ENCODE measurements at regions not wholly inside any gene's neighbourhood (a gene's known extent, or its start where the extent isn't known, plus 50 kb on each side); places are given as distances from the start of the nearest gene placed in this dataset.
A peak's percentile ranks its signal among the peaks of the same experiment; 100 is the strongest.

DNA sequence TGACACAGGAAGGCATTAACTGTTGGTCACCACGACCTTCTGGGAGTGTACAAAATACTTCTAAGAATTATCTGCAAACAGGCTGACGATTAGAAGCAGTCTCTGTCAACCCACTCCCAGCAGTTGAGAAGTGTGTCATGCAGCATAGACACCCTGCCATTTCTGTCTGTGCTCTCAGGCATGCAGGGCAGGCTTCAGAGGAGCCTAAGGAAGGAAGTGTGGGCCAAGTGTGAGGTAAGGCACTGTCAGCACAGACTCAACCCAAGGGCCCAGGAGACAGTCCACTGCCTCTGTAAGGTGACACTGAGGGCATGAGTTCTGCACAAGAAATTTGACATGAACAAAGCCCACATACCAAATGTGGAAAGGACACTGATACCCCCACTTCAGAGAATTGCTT is 109.0 kb upstream of the VIPR2 start:
- DNase-seq: no peak

DNA sequence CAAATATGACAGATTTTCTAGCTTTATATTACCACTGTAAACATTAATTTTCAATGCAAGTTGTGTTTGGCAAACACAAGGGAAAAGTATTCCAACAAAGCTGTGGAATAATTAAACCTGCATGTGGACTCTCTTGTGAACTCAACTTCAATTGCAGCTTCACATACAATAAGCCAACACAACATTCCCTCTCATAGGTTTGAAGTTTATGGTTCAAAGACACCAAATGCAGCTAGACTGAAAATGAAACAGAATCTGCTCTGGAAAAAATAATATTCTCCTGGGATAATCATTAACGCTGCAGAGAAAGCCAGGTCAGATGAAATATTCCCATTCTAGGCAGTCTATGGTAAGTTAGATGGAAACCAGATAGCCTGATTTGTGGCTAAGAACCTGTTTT is 105.8 kb upstream of the VIPR2 start:
- no peak for DNase-seq

DNA sequence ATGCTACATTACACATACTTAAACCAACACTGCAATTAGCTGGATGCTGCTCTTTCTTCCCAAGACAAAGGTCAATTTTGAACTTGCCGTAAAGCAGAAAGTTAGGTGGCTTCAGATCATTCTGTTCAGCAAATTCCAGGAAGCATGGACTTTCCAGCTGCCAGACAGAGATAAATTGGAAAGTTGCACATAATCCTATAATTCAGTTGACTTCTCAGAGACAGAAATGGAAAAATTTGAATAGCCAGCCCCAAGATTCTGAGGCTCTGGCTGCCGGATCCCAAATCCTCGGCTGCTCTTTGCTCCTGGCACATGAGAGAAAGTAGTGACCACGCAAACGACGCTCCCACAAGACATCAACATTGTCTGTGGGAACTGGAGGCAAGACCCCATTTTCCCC is 105.0 kb upstream of the VIPR2 start:
- no peak for DNase-seq

DNA sequence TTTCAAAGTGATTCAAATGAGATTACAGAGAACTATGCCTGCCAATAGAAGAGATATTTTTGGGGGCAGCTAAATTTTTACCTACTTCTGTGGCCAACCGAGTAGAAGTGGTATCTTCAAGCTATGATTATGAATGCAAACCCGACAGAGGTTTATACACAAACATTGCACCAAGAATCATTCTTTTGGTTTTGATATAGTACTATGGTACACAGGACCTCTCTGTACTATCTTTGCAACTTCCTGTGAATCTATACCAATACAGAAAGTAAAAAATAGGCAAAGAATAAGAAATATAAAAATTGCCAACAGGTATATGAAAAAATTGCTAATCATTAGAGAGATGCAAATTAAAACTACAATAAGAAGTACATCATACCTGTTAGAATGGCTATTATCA is 103.2 kb upstream of the VIPR2 start:
- DNase-seq: no peak

DNA sequence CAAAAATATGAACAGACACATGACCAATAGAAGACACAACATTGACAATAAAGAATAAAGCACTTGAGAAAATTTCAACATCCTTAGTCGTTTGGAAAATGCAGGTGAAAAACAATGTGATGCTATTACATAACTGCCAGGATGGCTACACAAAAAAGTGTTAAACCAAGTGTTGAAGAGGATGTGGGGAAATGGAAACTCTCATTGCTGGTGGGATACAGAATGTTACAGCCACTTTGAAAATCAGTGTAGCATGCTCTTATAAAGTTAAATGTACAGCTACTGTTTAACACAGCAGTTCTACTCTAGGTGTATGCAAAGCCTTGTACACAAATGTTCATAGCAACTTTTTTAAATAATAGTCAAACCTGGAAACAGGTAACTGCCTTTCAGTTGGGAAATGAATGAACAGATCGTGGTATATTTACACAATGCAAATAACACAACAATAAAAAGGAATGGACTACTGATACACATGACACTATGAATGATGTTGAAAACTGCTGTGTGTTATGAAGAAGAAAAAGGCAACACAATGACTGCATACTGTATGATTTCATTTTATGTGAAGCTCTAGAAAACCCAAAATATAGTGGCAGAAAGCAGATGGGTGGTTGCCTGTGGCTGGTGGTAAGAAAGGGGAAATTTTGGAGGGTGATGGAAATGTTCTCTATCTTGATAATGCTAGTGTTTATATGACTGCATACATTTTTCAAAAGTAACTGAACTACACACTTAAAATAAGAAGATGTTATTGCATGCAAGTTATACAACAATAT is 102.2 kb upstream of the VIPR2 start:
- DNase-seq: no peak

DNA sequence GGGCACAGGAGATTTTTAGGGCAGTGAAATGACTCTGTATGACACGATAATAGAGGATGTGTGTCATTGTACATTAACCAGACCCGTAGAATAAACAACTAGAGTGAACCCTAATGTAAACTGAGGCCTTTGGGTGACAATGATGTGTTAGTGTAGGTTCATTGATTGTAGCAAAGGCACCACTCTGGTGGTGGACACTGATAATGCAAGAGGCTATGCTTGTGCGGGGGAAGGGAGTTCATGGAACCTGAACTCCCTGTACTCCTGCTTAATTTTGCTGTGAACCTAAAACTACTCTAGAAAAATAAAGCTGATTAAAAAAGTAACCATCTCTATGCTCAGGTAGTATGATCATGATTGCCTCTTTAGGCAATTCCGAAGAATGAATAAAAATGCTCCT is 96.3 kb upstream of the VIPR2 start:
- DNase-seq: no peak

DNA sequence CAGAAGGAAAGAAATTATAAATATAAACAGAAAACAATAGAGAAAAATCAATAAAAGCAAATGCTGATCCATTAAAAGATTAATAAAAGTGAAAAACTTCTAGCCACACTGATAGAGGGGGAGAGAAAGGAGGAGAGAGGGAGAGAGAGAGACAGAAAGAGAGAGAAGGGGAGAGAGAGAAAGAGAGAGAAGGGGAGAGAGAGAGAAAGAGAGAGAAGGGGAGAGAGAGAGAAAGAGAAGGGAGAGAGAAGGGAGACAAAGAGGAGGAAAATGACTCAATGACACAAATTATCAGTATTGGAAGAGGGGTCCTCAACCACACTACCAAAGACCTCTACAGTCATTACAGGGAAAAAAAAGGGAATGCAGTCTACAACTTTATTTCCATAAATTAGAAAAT is 94.4 kb upstream of the VIPR2 start:
- DNase-seq: no peak

DNA sequence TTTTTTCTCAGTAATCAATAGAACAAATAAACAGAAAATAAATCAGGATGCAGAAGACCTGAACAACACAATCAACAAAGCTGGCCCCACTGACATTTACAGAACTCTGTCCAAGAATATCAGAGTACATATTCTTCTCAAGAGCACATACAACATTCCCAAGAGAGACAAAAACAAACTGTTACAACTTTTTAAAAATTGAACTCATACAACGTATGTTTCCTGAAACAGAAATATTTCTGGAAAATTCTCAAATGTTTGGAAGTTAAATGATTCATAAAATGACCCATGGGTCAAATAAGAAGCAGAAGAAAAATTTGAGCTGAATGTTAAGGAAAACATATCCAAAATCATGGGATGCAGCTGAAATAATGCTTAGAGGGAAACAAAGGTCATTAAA is 93.9 kb upstream of the VIPR2 start:
- DNase-seq: no peak

DNA sequence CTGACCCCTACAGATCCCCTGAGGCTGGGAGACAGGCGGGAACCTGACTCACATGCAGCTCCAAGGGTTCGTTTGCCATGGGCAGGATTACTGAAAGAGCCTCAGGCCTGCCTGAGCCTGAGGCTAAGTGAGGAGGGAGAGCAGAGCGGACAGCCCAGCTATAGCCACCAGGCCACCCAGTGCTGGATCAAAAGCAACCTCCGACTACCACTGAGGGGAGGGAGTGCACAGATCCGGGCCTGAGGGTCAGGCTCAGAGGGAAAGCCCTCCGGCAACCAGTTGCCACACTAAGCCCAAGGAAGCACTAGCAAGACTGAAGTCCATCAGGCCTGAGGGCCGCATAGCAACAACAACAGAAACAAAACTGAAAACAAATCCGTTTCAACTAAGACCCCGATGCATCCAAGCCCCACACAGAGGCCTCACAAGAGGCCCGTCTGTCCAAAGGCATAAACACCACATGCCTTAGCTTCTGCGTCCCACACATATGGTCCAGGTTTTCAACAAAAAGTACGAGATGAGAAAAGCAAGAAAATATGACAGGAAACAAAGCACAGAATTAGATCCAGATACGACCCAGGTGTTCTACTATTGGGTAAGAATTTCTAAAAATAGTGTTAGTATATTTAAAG is 92.5 kb upstream of the VIPR2 start:
- peak; percentile 3 for DNase-seq

DNA sequence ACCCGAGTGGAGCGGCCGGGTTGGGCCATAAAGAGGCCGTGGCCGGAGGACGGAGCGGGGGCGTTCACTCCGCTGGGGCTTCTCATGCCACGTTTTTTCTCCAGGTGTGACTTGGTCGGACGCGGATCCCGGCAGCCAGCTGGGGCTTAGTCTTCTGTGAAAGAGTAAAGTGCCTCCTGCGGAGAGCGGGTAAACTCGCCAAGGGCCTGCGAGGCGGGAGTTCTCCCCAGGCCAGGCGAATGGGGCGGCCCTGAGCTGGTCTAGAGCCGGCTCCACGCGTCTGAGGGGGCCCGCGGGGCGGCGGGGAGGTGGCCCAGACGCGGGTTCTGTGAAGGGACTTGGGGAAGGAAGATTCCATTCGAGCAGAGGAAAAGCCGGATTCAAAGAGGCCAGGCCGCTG is 86.3 kb upstream of the VIPR2 start:
- no peak for DNase-seq

DNA sequence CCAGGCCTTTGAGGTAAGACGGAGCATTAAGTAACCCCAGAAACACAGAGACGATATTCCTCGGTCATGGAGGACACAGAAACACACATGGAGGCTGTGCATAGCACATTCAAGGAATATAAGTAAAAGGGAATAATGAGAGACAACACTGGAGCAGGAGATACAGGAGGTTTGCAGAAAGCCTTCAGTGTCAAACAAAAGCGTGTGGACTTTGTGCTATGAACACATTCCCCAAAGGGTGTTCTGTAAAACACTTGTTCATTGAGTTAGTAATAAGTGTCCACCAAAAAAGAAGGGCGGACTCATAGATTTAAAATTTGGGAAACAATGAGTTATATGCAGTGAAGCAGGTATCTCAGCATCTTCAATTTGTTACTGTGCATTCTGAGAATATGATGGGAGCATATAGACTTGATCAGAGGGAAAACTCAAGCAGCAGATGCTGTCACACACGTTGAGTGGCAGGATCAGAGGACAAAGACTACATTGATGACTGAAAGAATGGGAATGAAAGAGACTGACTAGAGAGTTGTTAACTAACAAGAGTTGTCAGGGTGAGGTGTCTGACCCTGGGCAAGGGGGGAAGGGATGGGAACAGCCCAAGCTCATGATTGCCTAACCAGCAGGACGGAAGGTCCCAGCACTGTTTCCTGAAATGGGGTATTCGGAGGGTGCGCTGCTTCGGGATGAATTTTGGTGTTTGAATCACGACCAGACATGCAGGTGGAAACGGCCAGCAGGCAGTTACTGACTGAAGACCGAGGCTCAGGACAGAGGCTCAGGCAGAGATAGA is 85.2 kb upstream of the VIPR2 start:
- no peak for DNase-seq

DNA sequence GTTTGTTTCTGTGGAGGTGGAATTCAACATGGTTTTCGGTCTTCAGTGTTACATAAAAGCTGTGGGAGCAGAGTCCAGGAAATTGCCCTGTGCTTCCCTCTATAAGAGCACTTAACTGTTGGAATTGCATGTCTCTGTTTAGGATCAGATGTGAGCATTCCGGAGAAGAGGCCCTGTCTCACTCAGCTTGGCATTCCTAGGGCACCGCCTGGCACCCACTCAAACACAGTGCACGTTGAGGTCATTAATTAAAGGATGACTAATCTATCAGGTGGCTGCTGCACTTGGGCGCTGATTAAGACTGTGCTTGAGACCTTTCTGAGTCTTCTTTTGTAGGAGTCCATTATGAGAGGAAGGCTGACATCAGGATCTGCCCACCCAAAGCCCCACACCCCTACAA is 82.8 kb upstream of the VIPR2 start:
- DNase-seq: no peak

DNA sequence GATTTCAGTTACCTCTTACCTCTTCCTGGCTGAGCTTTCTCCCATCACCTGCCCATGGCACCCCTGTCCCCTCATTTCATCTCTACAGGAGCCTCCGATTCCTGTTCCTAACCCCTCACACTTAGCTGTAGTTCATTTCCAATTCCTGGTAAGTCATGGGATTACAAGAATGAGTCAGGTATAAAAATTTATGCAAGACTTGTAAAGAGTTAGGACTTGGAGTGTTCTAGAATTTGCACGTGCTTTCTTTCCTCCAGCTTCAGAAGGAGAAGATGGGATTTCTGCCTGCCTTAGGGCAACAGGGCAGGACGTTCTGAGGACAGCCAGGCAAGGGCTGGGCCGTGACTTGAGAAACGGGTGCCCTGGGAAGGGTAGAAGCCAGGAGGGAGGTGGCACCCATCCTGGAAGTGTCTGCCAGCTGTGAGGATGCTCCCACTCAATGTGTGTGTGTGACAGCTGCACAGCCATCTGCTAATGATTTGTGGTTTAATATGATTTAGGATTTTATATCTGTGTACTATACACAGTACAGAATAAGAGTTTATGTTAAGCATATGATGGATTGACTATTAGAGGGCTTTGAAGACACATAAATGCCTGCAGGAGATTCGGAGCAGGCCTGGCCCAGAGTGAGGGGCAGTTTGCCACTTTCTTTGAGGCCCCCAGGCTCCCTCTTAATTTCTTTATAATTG is 81.5 kb upstream of the VIPR2 start:
- no peak for DNase-seq

DNA sequence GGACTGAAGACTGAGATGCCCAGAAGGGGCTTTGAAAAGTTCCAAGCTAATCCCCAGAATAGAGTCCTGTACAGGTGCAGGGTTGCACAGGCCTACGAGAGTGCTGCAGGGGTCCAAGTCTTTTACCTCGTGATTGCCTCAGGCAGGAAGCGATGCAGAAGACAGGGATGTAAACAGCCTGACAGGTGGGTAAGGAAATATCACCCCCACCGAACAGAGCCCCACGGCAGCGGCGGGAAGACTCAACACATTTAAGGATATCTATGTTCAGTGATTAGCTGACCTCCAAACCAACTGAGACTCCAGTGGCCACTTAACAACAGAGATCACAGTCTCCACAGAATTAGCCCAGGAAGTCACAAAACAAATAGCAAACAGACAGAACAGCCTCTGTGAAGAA is 73.9 kb upstream of the VIPR2 start:
- no peak for DNase-seq

DNA sequence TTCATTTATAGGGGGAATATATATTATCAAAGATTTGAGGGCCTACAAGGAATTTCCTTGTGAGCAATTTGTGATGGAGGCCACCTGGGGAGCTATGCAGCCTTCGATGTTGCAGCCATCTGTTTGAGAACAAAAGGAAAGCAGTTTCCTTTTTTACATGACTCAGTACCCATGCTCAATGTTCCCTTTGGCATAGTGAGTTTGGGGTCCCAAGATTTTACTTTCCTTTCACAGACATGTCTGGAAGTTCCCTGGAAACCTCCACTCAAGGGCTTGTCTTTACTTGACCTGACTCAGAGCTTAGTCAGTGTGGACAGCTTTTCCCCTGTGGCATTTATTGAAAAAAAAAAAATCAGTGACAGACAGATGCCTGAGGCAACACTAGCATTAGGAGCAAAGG is 73.5 kb upstream of the VIPR2 start:
- DNase-seq: peak; percentile 51

DNA sequence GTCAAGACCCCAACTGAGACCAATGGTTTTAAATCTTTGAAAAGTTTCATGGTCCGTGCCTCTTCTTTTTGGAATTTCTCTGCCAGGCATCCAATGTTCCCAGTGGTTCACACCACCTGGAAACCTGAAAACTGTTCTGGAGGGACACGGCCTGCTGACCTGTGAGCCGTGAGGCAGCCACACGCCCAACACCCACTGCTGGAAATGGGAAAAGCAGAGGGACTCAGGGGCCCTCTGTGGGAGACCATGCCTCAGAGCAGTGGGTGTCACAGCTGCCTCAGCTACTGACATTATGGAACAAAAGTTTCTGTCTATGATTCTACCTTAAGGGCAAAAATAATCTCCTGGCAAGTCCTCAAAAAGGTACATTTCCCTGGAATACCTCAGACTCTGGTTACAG is 70.4 kb upstream of the VIPR2 start:
- no peak for DNase-seq

DNA sequence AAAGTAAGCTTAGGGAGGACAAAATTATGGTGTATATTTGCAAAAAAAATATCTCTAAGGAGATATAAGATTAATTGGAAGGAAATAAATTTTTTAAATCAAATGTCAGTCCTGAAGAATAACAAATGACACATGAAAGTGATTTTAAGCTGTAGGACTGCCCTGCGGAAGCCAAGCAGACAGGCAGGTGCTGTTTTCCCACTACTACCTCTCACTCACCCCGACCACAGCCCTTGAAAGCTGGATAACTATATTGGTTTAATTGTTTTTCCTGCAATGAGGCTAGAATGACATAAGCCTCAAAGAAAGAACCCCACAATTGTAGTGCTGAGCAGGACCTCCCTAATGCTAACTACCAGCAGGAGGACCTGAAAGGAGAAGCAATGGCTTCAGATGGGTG is 68.6 kb upstream of the VIPR2 start:
- DNase-seq: no peak

DNA sequence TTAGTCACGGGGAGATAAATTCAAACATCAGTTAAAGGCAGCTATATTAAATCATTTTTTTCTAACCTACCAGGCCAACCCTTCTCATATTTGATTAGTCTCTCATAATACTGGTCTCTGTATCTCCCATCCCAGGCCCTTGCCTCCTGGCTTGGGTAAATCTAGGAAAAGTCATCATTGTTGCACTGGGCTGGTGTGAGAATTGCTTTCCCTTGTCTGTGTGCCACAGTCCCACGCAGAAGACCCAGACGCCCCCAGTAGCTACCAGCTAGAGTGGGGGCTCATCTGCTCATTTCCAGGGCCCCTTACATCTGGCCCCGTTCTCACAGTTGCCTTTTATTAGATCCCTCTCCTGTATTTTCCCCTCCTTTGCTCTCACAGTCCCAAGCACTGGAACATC is 67.6 kb upstream of the VIPR2 start:
- DNase-seq: no peak

DNA sequence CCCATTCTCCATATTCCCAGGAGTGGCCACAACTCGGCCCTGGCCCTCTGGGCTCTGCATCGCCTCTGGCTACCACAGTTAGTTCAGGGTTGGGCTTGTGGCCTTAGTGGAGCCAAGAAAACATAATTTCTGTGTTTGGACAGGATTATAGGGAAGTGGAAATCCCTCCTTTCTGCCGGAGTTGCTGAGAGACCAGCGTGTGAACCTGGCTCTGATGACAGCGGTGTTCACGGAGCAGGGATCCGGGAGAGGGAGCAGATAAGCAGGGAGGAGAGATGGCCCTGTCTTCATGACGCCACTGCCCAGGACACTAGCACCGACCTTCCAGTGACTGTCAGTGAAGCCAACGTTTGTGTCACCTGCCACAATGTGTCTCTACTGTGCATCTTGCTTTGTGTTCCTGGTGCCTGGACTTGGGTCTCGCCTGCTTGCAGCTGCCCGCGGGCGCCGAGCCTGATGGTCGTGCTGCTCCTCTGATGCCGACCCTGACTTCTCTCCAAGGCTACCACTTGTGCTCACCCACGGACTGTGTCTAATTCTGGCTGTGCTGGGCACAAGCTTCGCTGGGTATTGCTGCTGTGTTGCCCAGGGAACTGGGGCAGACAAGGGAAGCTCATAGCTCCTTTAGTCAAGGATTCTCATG is 67.0 kb upstream of the VIPR2 start:
- peak; percentile 15 for DNase-seq

DNA sequence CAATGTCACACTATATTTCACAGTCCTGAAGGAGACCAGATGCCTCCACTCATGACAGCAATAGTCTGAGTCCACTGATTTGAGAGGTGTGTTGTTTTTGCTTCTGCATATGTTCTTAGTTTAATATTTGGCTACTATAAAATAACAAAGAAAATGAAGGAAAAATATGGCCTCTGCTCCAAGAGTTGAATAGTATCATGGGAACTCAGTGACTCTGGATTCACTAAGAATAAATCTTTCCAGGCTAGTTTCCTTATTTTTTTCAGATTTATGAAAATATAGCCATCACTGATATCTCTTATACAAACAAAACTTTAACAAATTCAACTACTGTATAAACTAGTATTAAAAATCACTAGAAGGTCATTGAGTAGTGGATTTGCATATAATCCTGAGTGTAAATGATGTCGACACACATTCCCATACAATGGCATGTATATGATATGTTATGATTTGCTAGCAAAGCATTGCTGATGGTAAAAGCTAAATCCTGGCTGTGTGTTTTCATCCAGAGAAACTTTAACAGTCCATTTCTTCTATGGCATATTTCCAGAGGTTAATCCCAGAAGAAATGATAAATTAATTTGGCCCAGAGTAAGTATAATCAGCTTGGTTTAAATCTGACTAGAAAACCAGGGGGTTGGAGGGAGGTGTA is 66.0 kb upstream of the VIPR2 start:
- peak; percentile 14 for DNase-seq

DNA sequence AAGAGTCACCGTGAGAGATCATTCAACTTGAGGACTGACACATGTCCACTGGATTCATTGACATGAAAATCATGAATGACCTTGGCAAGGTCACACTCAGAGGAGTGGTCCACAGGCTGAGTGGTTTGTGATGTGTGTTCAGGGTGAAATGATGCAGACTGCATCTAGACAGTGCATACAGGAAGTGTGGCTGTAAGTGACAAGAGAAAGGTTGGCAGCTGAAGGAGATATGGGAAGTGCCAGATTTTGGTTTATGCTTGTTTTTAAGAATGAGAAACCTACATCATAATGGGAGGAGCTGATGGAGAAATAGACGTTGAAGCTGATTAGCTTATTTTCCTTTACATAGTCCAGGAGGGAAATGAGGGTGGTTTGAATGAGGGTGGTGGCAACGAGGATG is 64.8 kb upstream of the VIPR2 start:
- no peak for DNase-seq

DNA sequence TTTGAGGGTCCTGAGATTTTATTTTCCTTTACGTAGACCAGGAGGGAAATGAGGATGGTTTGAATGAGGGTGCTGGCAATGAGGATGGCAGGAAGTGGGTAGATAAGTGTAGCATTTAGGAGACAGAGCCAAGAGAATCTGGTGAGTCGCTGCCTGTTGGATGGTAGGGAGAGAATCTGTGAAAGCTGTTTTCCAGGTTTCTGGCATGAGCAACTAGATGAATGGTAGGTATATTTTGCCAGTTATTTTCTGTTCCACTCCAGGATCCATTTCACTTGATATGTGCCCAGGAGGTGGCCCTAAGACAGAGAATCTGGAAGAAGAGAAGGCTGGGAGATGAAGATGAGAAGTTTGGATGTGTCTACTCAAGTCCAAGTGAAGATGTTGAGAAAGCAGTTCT is 63.3 kb upstream of the VIPR2 start:
- DNase-seq: no peak

DNA sequence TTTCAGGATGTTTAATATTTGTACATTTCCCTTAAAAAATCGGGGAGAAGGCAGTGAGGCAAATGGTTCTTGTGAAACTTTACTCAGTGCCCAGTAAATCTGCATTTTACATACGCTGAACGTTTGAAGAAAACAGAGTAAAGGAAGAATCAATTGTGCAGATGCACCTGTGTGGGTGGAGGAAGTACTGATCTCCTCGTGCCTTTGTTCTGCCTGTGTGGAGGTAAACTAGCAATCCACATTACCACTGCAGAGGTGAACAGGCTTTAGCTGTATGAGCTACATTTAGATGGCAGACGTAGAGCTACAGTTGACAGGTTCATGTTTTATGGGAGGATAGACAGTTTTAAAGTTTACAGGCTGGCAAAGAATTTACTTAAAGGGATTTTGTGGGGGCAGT is 62.7 kb upstream of the VIPR2 start:
- no peak for DNase-seq
